ENCODE measurements at regions not wholly inside any gene's neighbourhood (a gene's known extent, or its start where the extent isn't known, plus 50 kb on each side); places are given as distances from the start of the nearest gene placed in this dataset.

- DNase-seq (ENCODE audit: low read depth) = no peak
These were observed 821.1 kb downstream of the TRIB2 start for GRCh38 chr2:13537771-13538349.

GRCh38 chr2:13539296-13539695, 822.6 kb downstream of the TRIB2 start:
- no peak for DNase-seq (ENCODE audit: low read depth)

GRCh38 chr2:13542061-13542460, 825.3 kb downstream of the TRIB2 start:
- DNase-seq (ENCODE audit: low read depth) = no peak

- DNase-seq (ENCODE audit: low read depth) = no peak
These were observed 825.9 kb downstream of the TRIB2 start for GRCh38 chr2:13542642-13543041.

GRCh38 chr2:13543550-13543949, 826.8 kb downstream of the TRIB2 start:
- no peak for DNase-seq (ENCODE audit: low read depth)

GRCh38 chr2:13545320-13545719, 828.6 kb downstream of the TRIB2 start:
- DNase-seq (ENCODE audit: low read depth) = no peak

- DNase-seq (ENCODE audit: low read depth) = no peak
These were observed 829.4 kb downstream of the TRIB2 start for GRCh38 chr2:13546131-13546530.

- DNase-seq (ENCODE audit: low read depth) = no peak
These were observed 833.8 kb downstream of the TRIB2 start for GRCh38 chr2:13550285-13551231.

GRCh38 chr2:13558368-13558767, 841.6 kb downstream of the TRIB2 start:
- DNase-seq (ENCODE audit: low read depth) = no peak

- no peak for DNase-seq (ENCODE audit: low read depth)
These were observed 843.6 kb downstream of the TRIB2 start for GRCh38 chr2:13560322-13560721.

- DNase-seq (ENCODE audit: low read depth) = no peak
These were observed 855.7 kb downstream of the TRIB2 start for GRCh38 chr2:13572466-13572865.

- DNase-seq (ENCODE audit: low read depth) = no peak
These were observed 858.1 kb downstream of the TRIB2 start for GRCh38 chr2:13574831-13575230.

GRCh38 chr2:13576406-13577036, 859.8 kb downstream of the TRIB2 start:
- DNase-seq (ENCODE audit: low read depth) = no peak

GRCh38 chr2:13578547-13578946, 861.8 kb downstream of the TRIB2 start:
- no peak for DNase-seq (ENCODE audit: low read depth)

- DNase-seq (ENCODE audit: low read depth) = no peak
These were observed 864.7 kb downstream of the TRIB2 start for GRCh38 chr2:13581471-13581870.

GRCh38 chr2:13583609-13584008, 866.9 kb downstream of the TRIB2 start:
- no peak for DNase-seq (ENCODE audit: low read depth)

GRCh38 chr2:13584020-13584419, 867.3 kb downstream of the TRIB2 start:
- no peak for DNase-seq (ENCODE audit: low read depth)

GRCh38 chr2:13585732-13586131, 869.0 kb downstream of the TRIB2 start:
- DNase-seq (ENCODE audit: low read depth) = no peak

- DNase-seq (ENCODE audit: low read depth) = no peak
These were observed 879.5 kb downstream of the TRIB2 start for GRCh38 chr2:13596233-13596632.

- DNase-seq (ENCODE audit: low read depth) = no peak
These were observed 880.4 kb downstream of the TRIB2 start for GRCh38 chr2:13597176-13597575.

- DNase-seq (ENCODE audit: low read depth) = no peak
These were observed 884.8 kb downstream of the TRIB2 start for GRCh38 chr2:13601506-13601905.

GRCh38 chr2:13604951-13605661, 888.4 kb downstream of the TRIB2 start:
- DNase-seq (ENCODE audit: low read depth) = no peak
